Activated CD8-positive, alpha-beta memory T cell treated with anti-CD3 and anti-CD28 coated beads, Interleukin-2, amount 50 U/mL, for 48 hours (primary cell): ENCODE measurements at regions not wholly inside any gene's neighbourhood (a gene's known extent, or its start where the extent isn't known, plus 50 kb on each side); places are given as distances from the start of the nearest gene placed in this dataset.

Experiments used
- DNase-seq: peaks from one replicate; pipeline ENCODE4 v3.0.0-alpha.2; 2020

DNA sequence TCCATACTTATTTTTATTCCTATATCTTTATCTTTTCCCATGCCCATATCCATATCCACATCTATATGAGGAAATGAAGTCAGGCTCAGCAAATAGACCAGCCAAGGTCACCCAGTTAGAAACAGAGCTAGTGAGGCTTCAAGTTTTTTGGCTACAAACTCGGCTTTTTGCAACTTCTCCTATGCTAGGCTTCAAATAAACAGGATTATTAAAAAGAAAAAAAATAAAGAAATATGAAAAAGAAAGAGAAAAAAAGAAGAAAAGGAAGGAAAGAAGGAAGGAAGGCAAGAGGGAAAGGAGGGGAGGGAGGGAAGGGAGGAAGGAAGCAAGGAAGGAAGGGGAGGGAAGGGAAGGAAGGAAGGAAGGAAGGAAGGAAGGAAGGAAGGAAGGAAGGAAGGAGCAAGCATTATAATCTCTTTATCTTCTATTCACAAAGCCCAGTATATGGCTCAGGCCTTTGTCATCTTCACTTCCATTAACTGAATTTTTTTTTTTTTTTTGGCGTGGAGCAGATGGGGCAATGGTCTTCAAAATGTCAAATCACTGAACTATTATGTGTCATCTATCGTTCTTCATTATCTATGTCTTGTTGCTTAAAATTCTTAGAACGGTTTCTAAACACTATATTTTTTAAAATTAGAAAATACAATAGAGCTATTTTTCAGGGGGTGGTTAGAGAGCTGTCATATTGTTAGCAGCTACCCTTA is 418.2 kb downstream of the VRK1 start:
- DNase-seq = no peak

GRCh38 chr14:97217111-97217885 is 420.1 kb downstream of the VRK1 start:
- no peak for DNase-seq

GRCh38 chr14:97218274-97218673 is 421.1 kb downstream of the VRK1 start:
- DNase-seq = no peak

GRCh38 chr14:97218691-97219430 is 421.7 kb downstream of the VRK1 start:
- DNase-seq = peak; percentile 71

GRCh38 chr14:97219431-97220017 is 422.3 kb downstream of the VRK1 start:
- DNase-seq = peak; percentile 61

GRCh38 chr14:97221572-97222285 is 424.5 kb downstream of the VRK1 start:
- DNase-seq = no peak

DNA sequence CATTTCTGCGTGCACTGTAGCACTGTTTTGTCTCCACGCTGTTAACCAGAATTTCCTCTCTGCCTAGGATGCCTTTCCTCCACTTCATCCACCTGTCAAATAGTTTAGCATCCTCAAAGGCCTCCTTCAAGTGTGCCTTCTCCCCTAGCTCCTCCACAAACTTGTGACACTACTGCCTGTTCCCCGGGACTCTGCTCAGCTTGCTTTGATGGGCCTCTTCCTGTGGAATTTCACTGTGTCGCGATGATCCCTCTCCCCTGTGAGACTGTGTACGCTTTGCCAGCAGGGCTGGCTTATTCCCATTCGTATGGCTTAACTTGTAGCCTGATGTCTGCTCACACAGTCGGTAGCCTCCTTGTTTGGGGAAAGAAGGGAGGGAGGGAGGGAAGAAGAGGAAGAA is 426.8 kb downstream of the VRK1 start:
- DNase-seq = no peak

DNA sequence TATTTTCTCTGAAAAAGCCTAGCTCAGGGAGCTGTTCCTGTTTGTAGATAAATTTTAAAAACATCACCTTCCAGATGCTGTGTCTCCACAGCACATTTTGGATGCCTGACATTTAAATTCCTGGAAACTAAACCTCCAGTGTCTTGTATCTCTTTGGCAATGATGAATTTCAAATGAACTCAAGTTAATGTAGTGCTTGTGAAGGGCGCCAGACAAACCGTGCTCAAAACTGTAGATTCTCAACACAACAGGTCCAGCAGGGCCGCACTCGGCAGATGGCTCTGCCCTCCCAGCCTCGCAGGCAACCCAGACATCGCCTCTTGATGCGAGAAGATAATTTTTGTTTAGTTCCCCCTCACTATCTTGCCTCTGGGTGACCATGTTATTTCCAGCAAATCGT is 432.9 kb downstream of the VRK1 start:
- no peak for DNase-seq

GRCh38 chr14:97233319-97233985 is 436.3 kb downstream of the VRK1 start:
- DNase-seq = no peak

GRCh38 chr14:97246648-97247047 is 449.5 kb downstream of the VRK1 start:
- DNase-seq = no peak

GRCh38 chr14:97248973-97249372 is 451.8 kb downstream of the VRK1 start:
- no peak for DNase-seq

- DNase-seq = no peak
These were observed 453.7 kb downstream of the VRK1 start for GRCh38 chr14:97250931-97251330.

DNA sequence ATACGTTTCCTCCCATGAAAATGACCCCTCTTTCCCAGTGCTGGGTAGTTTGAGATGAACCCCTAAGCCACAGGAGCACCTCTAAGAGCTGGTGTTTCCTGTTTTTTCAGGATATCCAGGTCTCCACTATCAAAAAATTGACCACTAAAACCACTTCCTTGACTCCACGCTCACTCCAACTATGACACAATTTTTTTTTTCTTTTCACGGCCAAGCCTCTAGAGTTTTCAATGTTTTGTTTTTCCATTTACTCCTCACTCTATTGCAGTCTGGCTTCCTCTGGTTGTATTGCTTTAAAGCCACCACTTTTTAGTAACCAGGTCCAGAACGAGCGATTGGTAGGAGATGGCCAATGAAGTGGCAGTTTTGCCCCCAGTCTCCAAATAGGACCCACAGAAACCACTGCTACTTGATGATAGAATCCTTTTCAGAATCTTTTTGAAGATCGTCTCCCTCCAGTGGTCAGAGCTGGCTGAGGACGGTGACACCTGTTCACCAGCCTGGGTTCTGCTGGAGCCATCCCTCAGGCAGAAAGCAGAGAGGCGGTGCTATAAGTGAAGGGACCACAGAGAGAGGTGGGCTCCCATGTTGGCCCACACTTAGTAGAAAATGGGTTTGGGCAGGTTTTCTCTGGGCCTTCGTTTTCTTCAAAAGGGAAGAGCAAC is 454.4 kb downstream of the VRK1 start:
- no peak for DNase-seq

DNA sequence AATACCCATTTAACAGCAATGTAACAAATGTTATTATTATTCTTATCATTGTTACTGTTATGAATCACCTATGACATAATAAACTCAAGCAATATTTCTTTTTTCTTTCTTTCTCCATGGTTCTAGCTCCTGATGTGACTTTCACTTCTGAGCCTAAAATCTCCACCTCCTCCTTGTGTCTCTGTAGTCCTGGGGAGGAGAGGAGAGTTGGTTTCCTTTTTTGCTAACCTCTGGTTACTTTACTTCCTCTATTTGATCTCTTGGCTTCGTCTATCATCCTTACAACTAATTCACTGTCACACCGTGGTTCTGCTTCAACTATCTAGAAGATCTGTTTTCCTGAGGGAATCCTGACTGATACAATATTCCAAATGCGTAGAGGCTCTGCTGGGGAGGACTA is 456.6 kb downstream of the VRK1 start:
- no peak for DNase-seq

DNA sequence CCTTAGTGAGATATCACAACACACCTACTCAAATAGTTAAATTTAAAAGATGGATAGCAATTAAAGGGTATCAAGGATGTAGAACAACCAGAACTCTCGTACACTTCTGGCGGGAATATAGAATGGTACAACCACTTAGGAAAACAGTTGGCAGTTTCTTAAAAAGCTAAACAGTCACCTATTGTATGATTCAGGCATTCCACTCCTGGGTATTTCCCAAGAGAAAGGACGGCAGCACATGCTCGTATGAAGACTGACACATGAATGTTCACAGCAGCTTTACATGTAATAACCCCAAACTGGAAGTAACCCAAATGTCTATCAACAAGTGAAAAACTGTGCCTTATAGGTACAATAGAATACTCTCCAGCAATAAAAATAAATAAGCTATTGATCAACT is 465.2 kb downstream of the VRK1 start:
- DNase-seq = no peak

- no peak for DNase-seq
These were observed 467.5 kb downstream of the VRK1 start for GRCh38 chr14:97264516-97265230.

- no peak for DNase-seq
These were observed 469.5 kb downstream of the VRK1 start for GRCh38 chr14:97266653-97267052.

DNA sequence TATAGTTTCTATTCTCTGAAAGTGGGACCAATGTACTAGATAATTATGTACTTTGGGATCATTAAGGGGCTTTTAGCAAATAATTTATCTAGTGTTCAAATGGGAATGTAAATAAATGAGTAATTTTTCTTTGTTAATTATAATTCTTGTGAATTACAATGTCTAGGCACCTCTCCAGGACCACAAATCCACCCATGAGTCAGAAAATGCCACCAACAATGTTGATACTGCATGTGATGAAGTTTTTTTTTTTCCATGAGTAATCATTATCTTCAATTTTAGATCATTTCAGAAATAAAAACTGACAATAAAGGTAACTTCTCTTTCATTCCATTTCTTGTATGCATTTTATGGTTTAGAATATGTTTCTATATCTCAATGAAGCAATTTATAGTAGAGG is 470.3 kb downstream of the VRK1 start:
- DNase-seq = no peak

DNA sequence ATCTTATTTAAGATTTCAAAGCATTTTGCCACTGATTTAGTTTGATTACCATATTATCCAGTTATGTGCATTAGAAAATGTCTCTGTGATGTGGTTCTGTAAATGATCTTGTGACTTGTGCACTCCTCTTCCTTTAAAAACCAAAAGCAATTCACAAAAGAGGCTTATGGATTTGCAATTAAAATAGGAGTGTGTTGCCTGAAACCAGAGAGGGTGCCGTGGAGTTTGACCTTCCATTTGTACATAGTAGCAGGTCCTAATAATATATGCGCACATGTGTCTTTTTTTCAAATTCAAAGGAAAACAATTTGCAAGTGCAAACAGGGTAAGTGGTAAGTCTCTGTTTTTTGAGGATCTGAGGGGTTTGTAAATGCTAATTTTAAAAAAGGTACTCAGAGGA is 470.9 kb downstream of the VRK1 start:
- DNase-seq = no peak

DNA sequence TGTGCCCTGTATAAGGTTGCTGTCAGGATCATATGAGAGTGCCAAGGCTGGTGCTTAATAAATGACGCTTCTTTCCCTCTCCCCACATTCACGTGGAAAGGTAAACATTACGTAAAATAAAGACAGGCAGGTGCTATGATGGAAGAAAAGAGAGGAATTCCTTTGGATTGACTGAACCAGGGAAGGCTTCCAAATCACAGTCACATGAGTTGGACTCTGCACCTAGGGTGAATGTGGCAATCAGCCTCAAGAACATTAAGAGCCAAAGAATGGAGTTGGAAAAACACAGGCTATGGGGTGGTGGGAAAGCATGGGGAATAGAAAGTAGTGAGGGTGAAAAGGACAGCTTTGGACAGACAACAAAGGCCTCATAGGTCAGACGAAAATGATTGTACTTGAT is 473.1 kb downstream of the VRK1 start:
- DNase-seq = no peak

- DNase-seq = no peak
These were observed 474.3 kb downstream of the VRK1 start for GRCh38 chr14:97271451-97271960.
